ENCODE measurements at regions not wholly inside any gene's neighbourhood (a gene's known extent, or its start where the extent isn't known, plus 50 kb on each side); places are given as distances from the start of the nearest gene placed in this dataset.

- Histone ChIP-seq H3K27ac (no peak overlapping the region), H3K4me1 (no peaks in the 10 kb centered on the region), H3K4me3 (no peak overlapping the region), H3K36me3 (no peaks in the 10 kb centered on the region), H3K9me3 (no peaks in the 10 kb centered on the region), H3K27me3 (no peaks in the 10 kb centered on the region)
- in situ Hi-C loops (cut with MboI; ENCODE audit: low pct_ligation_motif_present in 1 of 4, low pct_unique_long_range_greater_than_20kb in 1 of 4, low sequenced_read_pairs in 3 of 4) (no loop called here), intact Hi-C loops (cut with DNase I; ENCODE audit: low total_unique reads) (loop anchor here (10.0 kb wide), 1 partner anchor 1321 kb away; no protein-coding TSS in a partner anchor)
- no peak for TF ChIP-seq POLR2AphosphoS5 (IDR thresholded peaks at IDR 0.05)
- no peak for TF ChIP-seq EP300 (IDR thresholded peaks at IDR 0.05; ENCODE audit: low read depth)
- TF ChIP-seq POLR2A (IDR thresholded peaks at IDR 0.05) = no peak
- no peak for TF ChIP-seq CTCF (IDR thresholded peaks at IDR 0.05)
- DNase-seq = no peak
Measured at GRCh38 chr6:68044264-68044663, 590.8 kb upstream of the ADGRB3 start.

- in situ Hi-C loops (cut with MboI; ENCODE audit: low pct_ligation_motif_present in 1 of 4, low pct_unique_long_range_greater_than_20kb in 1 of 4, low sequenced_read_pairs in 3 of 4) = no loop called here
- no peaks in the 10 kb centered on the region for H3K27me3 ChIP-seq
- no peaks in the 10 kb centered on the region for H3K36me3 ChIP-seq
- TF ChIP-seq POLR2AphosphoS5 (IDR thresholded peaks at IDR 0.05) (no peak), CTCF (IDR thresholded peaks at IDR 0.05) (no peak), POLR2A (IDR thresholded peaks at IDR 0.05) (no peak), EP300 (IDR thresholded peaks at IDR 0.05; ENCODE audit: low read depth) (no peak)
- no peak for DNase-seq
- no peaks in the 10 kb centered on the region for H3K4me1 ChIP-seq
- intact Hi-C loops (cut with DNase I; ENCODE audit: low total_unique reads) = loop anchor here (10.0 kb wide), 1 partner anchor 1322 kb away; no protein-coding TSS in a partner anchor
- H3K4me3 ChIP-seq = no peak overlapping the region
- no peaks in the 10 kb centered on the region for H3K9me3 ChIP-seq
- H3K27ac ChIP-seq = no peak overlapping the region
Measured at GRCh38 chr6:68043122-68043398, 592.0 kb upstream of the ADGRB3 start.

- H3K36me3 ChIP-seq = no peaks in the 10 kb centered on the region
- no peak overlapping the region for H3K27ac ChIP-seq
- intact Hi-C loops (cut with DNase I; ENCODE audit: low total_unique reads) = loop anchor here (10.0 kb wide), 1 partner anchor 1322 kb away; no protein-coding TSS in a partner anchor
- WGBS, 2 donors (ENCODE audit: low coverage in 1 of 2) = 51 to 58% methylated on average over 4 of the region's 4 CpGs
- no peak for TF ChIP-seq POLR2AphosphoS5 (IDR thresholded peaks at IDR 0.05)
- TF ChIP-seq EP300 (IDR thresholded peaks at IDR 0.05; ENCODE audit: low read depth) = no peak
- no peak for TF ChIP-seq POLR2A (IDR thresholded peaks at IDR 0.05)
- no peak overlapping the region for H3K4me3 ChIP-seq
- in situ Hi-C loops (cut with MboI; ENCODE audit: low pct_ligation_motif_present in 1 of 4, low pct_unique_long_range_greater_than_20kb in 1 of 4, low sequenced_read_pairs in 3 of 4) = no loop called here
- no peaks in the 10 kb centered on the region for H3K27me3 ChIP-seq
- H3K4me1 ChIP-seq = no peaks in the 10 kb centered on the region
- H3K9me3 ChIP-seq = no peaks in the 10 kb centered on the region
- no peak for DNase-seq
Measured at GRCh38 chr6:68042339-68043121, 592.6 kb upstream of the ADGRB3 start.

GRCh38 chr6:68040780-68041179 lies 594.3 kb upstream of the ADGRB3 start:
- no peak overlapping the region for H3K27ac ChIP-seq
- WGBS, 2 donors (ENCODE audit: low coverage in 1 of 2) = 50% methylated on average over 2 to 3 of the region's 3 CpGs
- no peaks in the 10 kb centered on the region for H3K36me3 ChIP-seq
- in situ Hi-C loops (cut with MboI; ENCODE audit: low pct_ligation_motif_present in 1 of 4, low pct_unique_long_range_greater_than_20kb in 1 of 4, low sequenced_read_pairs in 3 of 4) = no loop called here
- TF ChIP-seq EP300 (IDR thresholded peaks at IDR 0.05; ENCODE audit: low read depth) (no peak), POLR2A (IDR thresholded peaks at IDR 0.05) (no peak), POLR2AphosphoS5 (IDR thresholded peaks at IDR 0.05) (no peak), CTCF (IDR thresholded peaks at IDR 0.05) (no peak)
- intact Hi-C loops (cut with DNase I; ENCODE audit: low total_unique reads) = loop anchor here (10.0 kb wide), 1 partner anchor 1324 kb away; no protein-coding TSS in a partner anchor
- H3K27me3 ChIP-seq = no peaks in the 10 kb centered on the region
- no peak for DNase-seq
- no peaks in the 10 kb centered on the region for H3K4me1 ChIP-seq
- no peaks in the 10 kb centered on the region for H3K9me3 ChIP-seq
- H3K4me3 ChIP-seq = no peak overlapping the region
